Activated CD4-positive, CD25-positive, alpha-beta regulatory T cell treated with anti-CD3 and anti-CD28 coated beads, Interleukin-2, amount 50 U/mL, for 72 hours (primary cell): ENCODE measurements at regions not wholly inside any gene's neighbourhood (a gene's known extent, or its start where the extent isn't known, plus 50 kb on each side); places are given as distances from the start of the nearest gene placed in this dataset.
"Not testable (repeated sequence)": the region's sequence is repeated elsewhere in the genome, so short reads cannot be mapped to it uniquely, and the experiment has no call there.

Source experiments
- DNase-seq: peaks from one replicate; pipeline ENCODE4 v3.0.0; 2021

DNA sequence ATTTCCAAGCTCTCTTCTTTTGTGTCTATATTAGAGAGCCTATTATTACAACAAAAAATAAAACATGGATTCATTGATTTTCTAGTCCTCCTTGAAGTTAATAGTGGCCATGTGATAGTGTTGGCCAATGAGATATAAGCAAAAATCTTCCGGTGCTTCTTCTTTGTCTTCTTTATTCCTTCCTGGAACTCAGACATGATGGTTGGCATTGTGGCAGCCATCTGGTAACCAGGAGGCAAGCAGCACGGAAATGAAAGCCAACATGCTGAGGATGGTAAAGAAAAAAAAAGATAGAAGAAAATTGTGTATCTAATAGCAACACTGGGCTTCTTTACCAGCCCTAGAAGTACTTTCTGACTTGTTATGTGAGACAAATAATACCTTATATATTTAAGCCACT is 50.8 kb upstream of the SEL1L start:
- DNase-seq = no peak

DNA sequence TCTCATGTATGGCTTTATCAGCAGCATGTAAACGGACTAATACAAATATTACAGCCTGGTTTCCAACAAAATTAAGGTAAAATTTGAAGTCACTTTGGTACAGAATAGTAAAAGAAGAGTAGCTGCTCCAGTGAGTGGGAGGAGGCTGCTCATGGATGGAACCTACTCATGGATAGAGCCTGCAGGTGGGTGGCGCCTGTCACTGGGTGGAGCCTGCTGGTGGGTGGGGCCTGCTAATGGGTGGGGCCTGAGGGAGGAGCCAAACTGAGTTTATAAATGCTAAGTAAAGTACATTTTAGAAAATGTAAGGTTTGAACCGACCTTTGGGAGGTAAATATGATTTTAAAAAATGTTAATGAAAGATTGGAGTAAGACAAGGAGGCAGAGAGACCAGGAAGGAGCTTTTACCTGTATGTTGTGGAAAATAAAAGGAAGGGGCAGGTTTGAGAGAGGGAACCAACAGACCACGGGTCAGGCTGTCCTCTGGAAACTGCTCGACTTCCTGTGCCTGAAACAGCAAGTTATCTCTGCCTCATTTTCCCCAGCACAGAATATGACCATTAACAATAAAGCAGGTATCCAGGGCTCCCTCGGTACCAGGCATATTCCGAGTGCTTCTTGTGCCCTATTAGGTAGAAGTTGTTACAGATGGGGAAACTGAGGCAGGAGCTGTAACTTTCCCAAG is 55.9 kb upstream of the SEL1L start:
- DNase-seq = no peak

DNA sequence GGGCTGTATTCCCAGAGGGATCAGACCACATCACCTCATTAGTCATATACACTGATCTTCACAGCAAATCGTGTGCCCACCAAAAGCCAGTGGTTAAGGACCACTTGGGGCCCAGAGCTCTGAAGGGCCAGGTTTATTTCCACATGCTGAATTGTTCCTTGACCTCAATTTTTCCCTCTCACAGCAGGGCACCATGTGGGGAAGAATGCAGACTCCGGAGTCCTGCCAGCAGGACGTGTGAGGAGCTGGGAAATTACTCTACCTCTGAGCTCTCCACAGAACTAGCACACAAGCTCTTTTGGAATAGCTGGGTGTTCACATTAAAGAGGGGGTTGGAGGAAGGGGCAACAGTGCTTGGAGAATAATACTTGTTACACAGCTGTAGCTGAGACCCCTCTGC is 57.6 kb upstream of the SEL1L start:
- no peak for DNase-seq

DNA sequence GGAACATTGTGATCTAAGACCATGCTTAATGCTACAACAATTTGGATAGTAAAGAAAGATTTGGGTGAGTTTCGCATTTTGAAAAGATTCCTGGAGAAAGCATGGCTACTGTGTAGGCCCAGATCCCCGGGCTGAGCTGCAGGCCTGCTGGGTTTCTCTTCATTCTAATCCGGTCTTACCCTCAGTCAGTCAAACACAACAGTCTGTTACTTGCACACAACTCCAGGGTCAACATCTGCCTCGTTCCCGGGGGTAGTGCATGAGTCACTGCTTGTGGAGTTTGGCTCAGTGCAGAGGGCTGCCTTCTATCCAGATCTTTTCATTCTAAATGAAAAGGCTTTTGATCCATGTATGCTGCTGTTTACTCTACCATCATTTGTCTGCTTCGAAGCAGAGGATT is 60.4 kb upstream of the SEL1L start:
- DNase-seq = no peak

DNA sequence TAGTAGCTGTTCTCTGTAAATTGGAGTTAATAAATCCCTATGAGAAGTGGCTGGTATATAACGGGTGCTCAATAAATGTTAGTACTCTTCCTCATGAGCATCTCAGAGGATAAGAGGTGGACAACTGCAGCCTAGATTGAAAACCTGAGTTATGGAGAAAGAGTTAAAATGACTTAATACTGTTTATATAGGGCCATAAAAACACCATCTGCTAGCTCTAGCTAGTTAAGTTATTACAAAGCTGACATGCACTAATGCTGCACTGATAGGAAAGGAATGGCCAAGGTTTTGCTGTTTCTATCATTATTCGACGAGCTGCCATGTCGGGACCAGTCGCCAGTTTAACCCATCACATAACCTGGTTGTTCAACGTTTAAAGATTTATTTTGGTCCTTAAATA is 72.0 kb upstream of the SEL1L start:
- no peak for DNase-seq

DNA sequence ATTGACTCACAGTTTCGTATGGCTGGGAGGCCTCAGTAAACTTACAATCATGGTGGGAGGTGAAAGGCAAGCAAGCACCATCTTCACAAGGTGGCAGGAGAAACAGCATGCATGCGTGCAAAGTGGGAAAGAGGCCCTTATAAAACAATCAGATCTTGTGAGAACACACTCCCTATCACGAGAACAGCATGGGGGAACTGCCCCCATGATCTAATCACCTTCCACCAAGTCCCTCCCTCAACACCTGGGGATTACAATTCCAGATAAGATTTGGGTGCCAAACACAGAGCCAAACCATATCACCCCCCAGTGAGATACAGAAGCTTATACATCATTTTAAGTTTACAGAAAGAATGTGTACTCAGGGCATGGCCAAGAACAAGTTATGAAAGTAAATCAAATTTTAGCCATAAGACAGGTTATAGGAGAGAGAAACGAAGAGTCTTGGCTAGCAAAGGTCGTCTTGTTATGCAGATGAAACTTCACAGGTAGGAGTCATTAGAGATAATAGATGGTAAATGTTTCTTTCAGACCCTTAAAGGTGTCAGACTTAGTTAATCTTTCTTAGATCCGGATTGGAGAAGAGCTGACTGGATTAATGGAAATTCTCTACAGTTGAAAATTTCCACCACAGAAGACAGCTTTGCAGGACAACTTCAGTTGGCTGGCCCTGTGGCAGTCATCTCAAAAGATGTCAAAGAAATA is 79.8 kb upstream of the SEL1L start:
- no peak for DNase-seq

DNA sequence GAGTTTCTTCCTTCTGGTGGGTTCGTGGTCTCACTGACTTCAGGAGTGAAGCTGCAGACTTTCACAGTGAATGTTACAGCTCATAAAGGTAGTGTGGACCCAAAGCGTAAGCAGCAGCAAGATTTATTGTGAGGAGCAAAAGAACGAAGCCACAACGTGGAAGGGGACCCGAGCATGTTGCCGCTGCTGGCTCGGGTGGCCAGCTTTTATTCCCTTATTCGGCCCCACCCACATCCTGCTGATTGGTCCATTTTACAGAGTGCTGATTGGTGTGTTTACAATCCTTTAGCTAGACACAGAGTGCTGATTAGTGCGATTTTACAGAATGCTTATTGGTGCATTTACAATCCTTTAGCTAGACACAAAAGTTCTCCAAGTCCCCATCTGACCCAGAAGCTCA is 80.6 kb upstream of the SEL1L start:
- not testable (repeated sequence) for DNase-seq

DNA sequence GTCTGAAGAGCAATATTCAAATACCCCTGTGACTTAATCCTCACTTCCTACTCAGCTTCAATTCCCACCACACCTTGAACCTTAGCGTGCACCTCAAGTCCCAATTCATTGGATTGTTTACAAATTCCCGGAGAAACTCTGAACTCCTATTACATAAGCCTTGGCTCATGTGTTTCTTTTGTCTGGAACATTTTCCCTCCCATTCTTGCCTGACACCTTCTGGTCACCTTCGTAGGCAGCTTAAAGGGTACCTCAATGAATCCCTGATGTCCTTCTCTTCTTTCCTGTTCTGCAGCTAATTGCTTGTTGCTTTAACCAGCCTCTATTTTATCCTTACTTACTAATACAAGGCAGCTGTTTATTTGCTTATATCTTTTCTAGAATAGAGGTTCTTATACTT is 85.0 kb upstream of the SEL1L start:
- no peak for DNase-seq

DNA sequence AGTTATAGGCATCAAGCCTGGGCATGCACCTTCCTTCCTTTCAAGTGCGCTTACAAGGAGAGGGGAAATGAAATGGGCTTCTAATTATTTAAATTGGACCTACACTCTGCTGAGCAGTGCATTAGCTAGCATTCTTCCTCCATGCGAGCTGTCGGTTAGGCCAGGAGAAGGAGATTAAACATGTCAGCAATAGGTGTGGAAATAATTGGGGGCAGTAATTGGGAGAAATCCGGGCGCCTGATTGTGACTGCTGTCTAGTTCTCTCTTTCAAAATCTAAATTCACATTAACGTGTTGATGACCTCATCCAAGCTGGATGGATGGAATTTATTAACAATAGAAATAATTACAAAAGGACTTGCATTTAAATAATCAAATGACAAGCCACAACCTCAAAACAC is 86.2 kb upstream of the SEL1L start:
- no peak for DNase-seq

DNA sequence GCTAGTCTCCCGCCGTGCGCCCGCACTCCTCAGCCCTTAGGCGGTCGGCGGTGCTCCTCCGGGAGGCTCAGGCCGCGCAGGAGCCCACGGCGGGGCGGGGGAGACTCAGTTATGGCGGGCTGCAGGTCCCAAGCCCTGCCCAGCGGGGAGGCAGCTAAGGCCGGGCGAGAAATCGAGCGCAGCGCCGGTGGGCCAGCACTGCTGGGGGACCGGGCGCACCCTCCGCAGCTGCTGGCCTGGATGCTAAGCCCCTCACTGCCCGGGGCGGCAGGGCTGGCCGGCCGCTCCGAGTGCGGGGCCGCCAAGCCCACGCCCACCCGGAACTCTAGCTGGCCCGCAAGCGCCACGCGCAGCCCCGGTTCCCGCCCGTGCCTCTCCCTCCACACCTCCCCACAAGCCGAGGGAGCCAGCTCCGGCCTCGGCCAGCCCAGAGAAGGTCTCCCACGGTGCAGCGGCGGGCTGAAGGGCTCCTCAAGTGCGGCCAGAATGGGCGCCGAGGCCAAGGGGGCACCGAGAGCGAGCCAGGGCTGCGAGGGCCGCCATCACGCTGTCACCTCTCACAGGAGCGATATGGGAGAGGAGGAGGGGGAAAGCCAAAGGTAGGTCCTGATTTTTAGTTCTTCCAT is 90.2 kb upstream of the SEL1L start:
- DNase-seq = not testable (repeated sequence)

DNA sequence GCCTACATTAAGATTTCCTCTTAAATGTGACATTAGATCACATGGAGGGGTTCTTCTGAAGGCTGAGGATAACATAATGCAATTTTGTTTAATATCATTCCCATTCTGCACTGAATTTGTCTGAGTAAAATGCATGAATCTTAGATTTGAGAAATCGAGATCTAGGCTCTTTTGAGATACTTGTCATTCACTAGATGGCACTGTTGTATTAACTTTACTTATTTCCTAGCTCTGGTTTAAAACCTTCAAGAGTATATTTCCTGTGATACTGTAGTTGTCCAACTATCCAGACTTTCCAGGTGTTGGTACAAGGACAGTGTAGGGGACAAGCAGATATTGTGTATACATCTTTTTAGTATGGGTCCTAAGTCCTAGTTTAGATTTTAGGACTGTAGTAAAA is 91.7 kb upstream of the SEL1L start:
- DNase-seq = no peak

DNA sequence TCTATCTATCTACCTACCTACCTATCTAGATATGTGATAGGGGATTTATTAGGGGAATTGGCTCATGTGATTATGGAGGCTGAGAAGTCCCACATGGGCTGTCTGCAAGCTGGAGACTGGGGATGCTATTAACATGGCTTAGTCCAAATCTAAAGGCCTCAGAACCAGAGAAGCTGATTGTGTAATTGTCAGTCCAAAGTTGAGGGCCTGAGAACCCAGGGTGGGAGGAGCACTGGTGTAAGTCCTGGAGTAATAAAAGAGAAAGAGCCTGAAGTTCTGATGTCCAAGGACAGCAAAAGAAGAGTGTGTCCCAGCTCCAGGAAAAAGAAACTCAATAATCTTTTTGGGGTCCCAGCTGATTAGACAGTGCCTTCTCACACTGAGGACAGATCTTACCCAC is 98.5 kb upstream of the SEL1L start:
- DNase-seq = no peak

DNA sequence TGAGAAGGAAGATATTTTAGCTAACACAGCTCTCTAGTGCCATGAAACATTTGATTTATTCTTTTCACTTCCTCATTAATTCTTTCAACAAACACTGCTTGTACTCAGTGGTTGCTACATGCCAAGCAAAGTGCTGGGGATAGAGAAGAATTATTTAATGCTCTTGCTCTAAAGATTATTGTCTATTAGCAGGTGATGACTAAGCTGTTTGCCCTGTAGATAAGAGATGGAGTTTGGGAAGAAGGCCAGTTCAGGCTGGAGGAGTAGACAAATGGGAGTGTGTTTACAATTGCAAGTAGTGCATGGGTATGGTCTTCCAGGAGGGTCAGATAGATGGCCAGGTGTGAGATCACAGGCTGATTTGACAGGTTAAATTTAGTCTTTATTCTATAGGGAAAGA is 99.8 kb upstream of the SEL1L start:
- no peak for DNase-seq

DNA sequence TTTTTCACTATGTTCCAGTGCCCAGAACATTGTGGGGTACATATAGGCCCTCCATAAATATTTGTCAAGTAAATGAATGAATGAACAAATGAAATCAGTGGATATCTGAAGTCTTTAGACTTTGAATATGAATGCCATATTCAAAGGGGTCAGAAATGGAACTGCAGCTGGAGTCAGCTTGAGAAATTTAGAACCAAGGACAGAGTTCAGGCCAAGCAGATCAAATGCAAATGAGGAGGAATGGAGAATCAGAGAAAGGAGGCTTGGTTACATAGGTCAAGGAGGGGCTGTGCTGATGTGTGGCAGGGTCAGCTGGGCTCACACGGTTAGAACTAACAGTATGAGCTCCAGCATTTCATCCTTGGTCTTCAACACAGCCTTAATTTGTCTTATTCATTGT is 104.0 kb upstream of the SEL1L start:
- no peak for DNase-seq

DNA sequence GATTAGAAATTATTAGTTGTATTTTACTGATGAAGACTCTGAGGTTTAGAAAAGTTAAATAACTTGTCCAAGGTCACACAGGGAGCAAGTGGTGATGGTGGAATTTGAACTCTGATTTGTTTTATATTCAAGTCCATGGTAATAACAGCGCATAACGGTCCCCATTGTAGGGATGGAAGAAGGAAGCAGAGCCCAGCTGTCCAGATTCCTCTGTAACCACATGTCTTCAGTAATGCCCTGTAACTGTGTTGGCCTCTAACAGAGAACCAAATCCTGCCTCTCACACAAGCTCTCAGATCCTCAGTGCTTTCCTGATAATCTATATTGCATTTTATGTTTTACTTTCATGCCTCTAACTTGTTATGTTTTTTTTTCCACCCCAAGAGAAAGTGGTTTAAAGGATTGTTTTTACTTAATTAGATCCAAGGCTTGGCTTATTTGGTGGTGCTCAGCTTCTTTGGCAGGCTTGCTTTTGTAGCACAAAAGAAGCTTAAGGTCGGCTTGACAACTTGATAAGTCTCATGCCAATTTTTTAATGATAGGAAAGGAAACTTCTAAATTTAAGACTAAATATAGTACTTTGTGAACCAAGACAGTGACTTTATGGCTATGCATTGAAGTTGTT is 105.1 kb upstream of the SEL1L start:
- no peak for DNase-seq

DNA sequence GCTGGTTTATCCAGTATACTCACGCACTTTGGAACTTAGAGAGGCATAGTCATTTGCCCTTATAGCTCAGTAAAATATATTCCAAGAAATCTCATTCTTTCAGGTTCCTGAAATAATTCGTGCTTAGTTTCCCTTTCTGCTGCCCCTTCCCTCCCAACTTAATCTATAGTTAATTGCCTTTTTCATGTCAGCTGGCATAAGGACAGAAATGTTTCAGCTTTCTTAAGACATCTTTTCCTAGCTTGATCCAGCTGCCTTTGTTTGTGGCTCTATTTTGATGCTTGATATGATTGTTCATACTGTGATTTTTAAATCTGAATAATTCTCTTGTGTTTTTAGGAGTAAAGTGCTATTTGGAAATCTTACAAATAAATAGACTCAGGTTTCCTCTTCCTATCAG is 120.0 kb upstream of the SEL1L start:
- DNase-seq = no peak

DNA sequence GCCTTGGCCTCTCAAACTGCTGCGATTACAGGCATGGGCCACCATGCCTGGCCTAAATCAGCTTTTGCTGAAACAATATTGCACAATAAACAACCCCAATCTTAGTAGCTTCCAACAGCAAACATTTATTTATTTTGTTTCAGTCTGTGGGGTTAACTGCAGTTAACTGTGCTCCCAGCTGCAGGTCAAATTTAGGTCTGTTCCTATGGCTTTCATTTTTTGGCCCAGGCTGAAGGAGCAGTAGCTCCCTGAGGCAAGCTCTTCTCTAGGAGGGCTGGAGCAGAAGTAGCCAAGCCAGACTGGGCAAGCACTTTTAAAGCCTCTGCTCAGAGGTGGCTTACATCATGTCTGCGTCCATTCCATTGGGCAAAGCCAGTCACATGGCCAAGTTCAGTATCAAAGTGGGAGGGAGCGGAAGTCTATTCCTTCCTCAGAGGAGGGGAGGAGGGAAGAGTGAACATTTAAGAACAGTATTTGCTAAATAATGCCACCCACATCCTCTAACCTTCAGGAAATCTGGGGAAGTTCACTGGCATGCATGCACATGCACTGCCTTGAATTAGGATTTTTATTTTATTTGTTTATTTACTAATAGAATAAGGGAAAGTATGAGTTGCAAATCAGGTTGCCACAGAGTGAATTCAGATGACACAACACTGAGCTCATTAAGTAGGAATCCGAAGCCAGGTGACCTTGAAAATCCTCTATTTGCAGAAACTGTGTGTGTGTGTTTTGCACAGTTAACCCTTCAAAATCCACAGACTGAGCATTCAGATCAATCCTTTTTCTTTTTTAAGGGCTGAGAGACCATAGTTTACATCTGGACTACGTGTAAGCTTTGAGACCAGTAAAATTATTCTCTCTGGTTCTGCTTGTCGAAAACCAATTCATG is 122.0 kb upstream of the SEL1L start:
- no peak for DNase-seq

DNA sequence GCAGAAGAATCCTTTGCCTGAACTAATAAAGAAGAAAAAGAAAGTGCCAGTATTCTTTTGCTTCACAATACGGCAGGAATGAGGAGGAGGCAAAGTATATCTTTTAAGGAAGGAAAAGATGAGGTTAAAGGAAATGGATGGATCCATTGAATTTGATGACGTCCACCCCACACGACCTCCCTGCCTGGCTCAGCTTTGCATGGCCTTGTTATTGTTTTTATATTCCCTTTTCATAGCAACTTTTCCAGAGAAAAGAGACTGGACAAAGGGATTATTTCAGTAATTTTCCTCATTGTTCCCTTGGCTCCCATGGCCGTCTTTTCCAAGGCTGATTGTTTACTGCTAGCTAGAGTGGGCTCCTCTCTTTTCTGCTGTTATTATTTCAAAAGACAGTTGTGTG is 123.2 kb upstream of the SEL1L start:
- no peak for DNase-seq

DNA sequence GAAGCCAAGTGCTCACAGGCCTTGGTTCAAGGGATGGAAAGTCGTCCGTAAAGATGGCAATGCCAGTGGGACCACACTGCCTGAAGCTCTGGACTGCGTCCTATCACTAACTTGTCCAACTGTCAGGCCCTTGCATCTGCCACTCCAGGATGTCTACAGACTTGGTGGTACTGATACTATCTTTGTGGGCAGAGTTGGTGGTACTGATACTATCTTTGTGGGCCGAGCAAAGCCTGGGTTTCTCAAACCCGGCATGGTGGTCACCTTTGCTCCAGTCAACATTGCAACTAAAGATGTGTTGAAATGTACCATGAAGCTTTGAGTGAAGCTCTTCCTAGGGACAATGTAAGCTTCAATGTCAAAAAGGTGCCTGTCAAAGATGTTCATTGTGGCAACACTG is 128.4 kb upstream of the SEL1L start:
- DNase-seq = no peak

DNA sequence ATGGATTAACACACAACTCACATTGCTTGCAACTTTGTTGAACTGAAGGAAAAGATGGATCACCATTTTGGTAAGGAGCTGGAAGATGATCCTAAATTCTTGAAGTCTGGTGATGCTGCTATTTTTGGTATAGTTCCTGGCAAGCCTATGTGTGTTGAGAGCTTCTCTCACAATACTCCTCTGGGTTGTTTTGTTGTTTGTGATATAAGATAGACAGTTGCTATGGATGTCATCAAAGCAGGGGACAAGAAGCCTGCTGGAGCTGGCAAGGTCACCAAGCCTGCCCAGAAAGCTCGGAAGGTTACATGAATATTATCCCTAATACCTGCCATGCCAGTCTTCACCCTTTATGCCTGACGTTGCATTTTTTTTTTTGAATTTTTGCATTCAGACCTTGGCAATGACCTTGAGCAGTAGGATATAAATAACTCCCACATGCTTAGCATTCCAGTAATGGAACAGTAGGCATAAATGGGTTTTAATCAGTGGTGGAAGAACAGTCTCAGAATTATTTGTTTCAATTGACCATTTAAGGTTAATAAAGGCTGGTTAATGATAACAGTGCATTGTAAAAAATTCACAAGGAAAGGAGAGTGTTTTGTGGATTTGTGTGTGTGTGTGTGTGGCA is 129.0 kb upstream of the SEL1L start:
- DNase-seq = no peak

DNA sequence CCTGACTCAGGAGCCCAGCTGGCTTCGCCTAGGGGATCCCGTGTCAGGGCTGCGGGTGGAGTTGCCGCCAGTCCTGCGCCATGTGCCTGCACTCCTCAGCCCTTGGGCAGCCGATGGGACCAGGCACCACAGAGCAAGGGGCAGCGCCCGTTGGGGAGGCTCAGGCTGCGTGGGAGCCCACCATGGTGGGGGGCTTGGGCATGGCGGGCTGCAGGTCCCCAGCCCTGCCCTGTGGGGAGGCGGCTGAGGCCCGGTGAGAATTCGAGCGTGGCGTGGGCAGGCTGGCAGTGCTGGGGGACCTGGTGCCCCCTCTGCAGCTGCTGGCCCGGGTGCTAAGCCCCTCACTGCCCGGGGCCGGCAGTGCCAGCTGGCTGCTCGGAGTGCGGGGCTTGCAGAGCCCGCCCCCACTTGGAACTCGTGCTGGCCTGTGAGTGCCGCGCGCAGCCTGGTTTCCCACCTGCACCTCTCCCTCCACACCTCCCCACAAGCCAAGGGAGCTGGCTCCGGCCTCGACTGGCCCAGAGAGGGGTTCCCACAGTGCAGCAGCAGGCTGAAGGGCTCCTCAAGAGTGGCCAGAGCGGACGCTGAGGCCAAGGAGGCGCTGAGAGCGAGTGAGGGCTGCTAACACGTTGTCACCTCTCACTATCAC is 135.1 kb upstream of the SEL1L start:
- no peak for DNase-seq

DNA sequence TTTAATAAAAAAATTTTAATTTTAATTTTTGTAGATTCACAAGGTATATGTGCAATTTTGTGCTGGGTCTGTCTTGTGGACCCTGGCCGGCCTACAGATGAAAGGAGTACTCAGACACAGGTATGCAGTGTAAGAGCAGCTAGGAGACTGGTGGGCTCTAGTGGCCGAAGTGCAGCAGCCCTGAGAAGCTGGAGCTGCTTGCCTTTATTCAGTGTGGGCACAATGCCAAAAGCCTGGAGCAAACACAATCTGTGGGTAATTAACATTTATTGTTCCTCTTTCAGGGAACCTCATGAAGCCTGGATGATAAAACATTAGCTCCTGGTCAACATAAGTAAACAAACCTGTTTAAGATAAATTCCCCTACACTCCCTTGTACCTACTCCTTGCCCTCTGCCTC is 135.7 kb upstream of the SEL1L start:
- DNase-seq = no peak
